Activated CD8-positive, alpha-beta T cell treated with anti-CD3 and anti-CD28 coated beads, Interleukin-2, amount 10 ng/mL, durations not matched to agents 7 days and 5 days (primary cell): ENCODE measurements at regions not wholly inside any gene's neighbourhood (a gene's known extent, or its start where the extent isn't known, plus 50 kb on each side); places are given as distances from the start of the nearest gene placed in this dataset.

Experiments
- ATAC-seq: fragments of 150-1000 bp; cut with Tn5 transposase; one replicate; pipeline ENCODE4 v1.10.0; 2021; ENCODE audit warnings: moderate library complexity
- CTCF ChIA-PET: fragments of 350-600 bp; sonication (Branson Sonifier 250); formaldehyde crosslinking; loops from one replicate; lab custom pipeline; 2021; ENCODE audit warnings: antibody characterized with exemption; lab: Charles Lee
- POLR2A ChIA-PET: fragments of 350-600 bp; sonication (Branson Sonifier 250); formaldehyde crosslinking; loops from one replicate; lab custom pipeline; 2021; ENCODE audit warnings: antibody characterized with exemption; lab: Charles Lee
- DNase-seq: peaks from one replicate; pipeline ENCODE4 v3.0.0-alpha.2; 2020
- H3K27ac Mint-ChIP-seq: one replicate; pipeline ENCODE4 v1.8.0; 2021; ENCODE audit warnings: mild to moderate bottlenecking, mixed read lengths
- H3K27me3 Mint-ChIP-seq: one replicate; pipeline ENCODE4 v1.8.0; 2021; ENCODE audit warnings: low read depth, mixed read lengths
- H3K36me3 Mint-ChIP-seq: one replicate; pipeline ENCODE4 v1.8.0; 2021; ENCODE audit warnings: low read depth, mixed read lengths
- H3K4me1 Mint-ChIP-seq: one replicate; pipeline ENCODE4 v1.8.0; 2021; ENCODE audit warnings: low read depth, mixed read lengths
- H3K4me3 Mint-ChIP-seq: one replicate; pipeline ENCODE4 v1.8.0; 2021; ENCODE audit warnings: mild to moderate bottlenecking, mixed read lengths
- H3K9me3 Mint-ChIP-seq: one replicate; pipeline ENCODE4 v1.8.0; 2022; ENCODE audit warnings: mixed read lengths; ENCODE audit not compliant: insufficient read depth

DNA sequence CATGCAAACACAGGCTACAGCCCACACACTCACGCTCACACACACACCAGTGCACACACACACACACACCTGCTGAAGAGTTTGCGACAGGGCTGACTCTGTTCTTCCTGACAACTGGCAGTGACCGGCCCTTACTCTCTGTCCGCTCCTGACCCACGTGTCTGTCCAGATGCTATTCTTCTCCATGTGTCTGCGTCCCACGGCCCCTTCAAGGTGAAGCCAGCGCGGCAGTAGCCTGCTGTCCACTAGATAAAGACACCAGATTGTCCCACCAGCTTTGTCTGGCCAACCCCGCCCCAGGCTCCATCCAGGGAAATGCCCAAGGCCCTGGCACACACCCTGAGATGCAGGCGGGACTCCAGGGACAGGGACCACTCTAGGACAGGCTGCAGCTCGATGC, 713.9 kb downstream of the BRD1 start:
- ChIA-PET POLR2A (no interaction called here), CTCF (no interaction called here)
- Mint-ChIP-seq H3K4me1 (no peaks in the 10 kb centered on the region), H3K9me3 (no peaks in the 10 kb centered on the region), H3K27me3 (no peaks in the 10 kb centered on the region), H3K27ac (no peak overlapping the region), H3K36me3 (no peaks in the 10 kb centered on the region), H3K4me3 (no peak overlapping the region)
- ATAC-seq (no peak), DNase-seq (no peak)

DNA sequence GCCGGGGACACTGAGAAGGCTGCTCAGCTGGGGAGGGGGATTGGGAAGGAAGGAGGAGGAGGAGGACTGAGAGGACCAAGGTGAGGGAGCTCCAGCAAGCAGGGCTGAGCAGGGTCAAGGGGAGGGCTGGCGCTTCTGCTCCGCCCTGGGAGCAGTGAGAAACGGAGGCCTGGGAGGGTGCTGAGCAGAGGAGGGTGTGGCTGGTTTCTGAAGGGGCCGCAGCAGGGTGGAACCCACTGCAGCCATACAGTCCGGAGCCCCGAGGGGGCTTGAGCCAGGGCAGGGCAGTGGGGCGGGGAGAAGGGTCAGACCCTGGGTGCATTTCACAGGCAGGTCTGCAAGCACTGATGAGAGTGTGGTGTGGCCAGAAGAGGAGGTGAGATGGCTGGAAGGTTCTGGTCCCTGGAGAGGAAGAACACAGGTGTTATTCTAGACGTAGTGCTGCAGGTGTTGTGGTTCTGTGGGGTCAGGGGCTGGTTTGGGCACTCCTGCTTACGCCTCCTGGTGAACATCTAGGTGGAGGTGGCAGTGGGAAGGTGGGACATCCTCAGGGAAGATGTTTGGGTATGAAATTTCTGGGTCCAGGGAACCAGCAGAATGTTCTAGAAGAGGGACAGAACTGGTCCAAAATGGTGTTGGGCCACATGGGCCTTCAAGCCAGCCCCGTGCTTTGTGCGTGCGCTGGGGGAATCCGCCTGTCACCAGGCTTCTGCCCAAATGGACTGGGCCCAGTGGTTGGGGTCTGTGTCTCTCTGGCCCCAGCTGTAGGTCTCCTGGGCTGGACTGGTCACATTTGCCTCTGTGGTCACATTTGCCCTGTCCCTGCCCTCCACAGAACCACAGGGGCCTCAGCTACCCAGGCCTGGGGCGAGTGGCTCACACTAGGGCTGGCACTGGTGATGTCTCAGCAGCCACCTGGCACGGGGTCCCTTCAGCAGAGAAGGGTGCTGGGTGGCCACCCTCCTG, 714.7 kb downstream of the BRD1 start:
- no peak overlapping the region for H3K4me3 Mint-ChIP-seq
- ChIA-PET CTCF (no interaction called here), POLR2A (no interaction called here)
- no peaks in the 10 kb centered on the region for H3K27me3 Mint-ChIP-seq
- DNase-seq (no peak), ATAC-seq (no peak)
- no peaks in the 10 kb centered on the region for H3K36me3 Mint-ChIP-seq
- H3K9me3 Mint-ChIP-seq, result no peaks in the 10 kb centered on the region
- no peak overlapping the region for H3K27ac Mint-ChIP-seq
- H3K4me1 Mint-ChIP-seq, result no peaks in the 10 kb centered on the region

DNA sequence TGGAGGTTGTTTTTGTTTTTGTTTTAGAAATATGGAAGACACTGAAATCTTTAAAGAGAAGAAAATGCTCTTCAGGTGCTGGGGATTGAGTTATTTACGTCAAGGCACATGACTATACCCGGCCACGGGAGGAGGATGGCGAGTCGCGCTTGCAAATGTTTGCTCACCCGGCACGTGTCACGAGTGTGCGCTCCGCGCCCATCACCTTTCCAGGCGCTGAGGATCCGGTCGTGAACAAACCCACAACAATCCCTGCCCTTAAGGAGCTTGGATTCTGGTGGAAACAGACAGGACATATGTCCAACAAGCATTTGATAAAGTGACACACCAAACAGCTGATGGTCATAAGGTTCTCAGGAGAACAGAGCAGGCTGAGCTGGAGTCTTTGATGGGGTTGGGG, 715.5 kb downstream of the BRD1 start:
- H3K27ac Mint-ChIP-seq, result no peak overlapping the region
- H3K4me1 Mint-ChIP-seq, result no peaks in the 10 kb centered on the region
- no peak overlapping the region for H3K4me3 Mint-ChIP-seq
- ATAC-seq (no peak), DNase-seq (no peak)
- H3K9me3 Mint-ChIP-seq, result no peaks in the 10 kb centered on the region
- no peaks in the 10 kb centered on the region for H3K36me3 Mint-ChIP-seq
- CTCF ChIA-PET, result no interaction called here
- no peaks in the 10 kb centered on the region for H3K27me3 Mint-ChIP-seq
- POLR2A ChIA-PET, result no interaction called here

DNA sequence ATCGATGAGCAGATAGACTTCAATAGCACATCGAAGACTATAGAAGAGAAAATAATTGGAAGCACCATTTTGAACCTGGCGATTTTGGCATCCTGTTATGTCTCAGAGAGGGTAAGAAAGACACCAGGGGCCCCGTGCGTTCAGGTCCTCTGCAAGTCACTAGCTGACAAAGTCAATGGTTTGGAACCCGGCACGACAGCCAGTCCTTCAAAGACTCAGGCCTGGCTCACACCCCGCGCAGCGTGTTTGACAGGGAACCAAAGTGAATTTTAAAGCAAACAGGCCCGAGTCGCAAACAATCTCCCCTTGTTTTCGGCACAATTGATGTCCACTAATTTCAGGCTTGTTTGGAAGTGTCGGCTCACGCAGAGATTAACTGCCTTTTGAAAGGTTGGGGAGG, 716.6 kb downstream of the BRD1 start:
- H3K27me3 Mint-ChIP-seq, result no peaks in the 10 kb centered on the region

DNA sequence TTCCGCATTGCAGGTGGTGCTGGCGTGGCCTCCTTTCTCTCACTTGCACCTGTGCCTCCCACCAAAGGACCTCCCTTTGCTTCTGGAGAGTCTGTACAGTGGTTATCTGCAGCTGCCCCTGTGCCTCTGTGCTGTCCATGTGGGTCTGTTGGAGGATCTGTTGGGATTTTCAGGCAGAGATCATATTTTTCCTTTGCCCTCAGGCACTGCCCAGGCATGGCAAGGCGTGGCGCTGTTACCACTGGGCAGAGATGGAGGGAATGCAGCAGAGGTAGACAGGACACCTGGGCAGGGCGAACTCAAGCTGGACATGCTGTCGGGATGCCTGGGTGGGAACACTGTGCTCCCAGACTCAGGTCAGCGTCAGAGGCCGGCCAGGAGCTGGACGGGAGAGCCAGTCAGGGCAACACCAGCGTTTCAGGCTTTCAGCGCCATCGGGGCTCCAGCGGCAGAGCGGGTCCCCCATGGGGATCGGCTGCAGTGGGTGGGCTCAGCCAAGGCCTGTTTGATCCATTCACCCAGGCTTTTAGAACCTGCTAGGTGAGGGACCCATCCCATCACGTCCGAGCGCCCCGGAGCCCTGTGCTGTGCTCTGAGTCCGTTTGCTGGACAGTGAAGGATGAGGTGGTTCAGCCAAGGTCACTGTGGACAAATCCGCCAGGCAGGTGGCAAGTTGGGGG, 718.9 kb downstream of the BRD1 start:
- Mint-ChIP-seq H3K4me3 (no peak overlapping the region), H3K36me3 (no peaks in the 10 kb centered on the region), H3K4me1 (no peaks in the 10 kb centered on the region), H3K27ac (no peak overlapping the region), H3K9me3 (no peaks in the 10 kb centered on the region), H3K27me3 (no peaks in the 10 kb centered on the region)
- ATAC-seq (no peak), DNase-seq (no peak)
- ChIA-PET POLR2A (no interaction called here), CTCF (no interaction called here)

More for the DNA sequence above, 716.6 kb downstream of the BRD1 start:
- POLR2A ChIA-PET, result no interaction called here
- Mint-ChIP-seq H3K9me3 (no peaks in the 10 kb centered on the region), H3K4me1 (no peaks in the 10 kb centered on the region), H3K4me3 (no peak overlapping the region), H3K36me3 (no peaks in the 10 kb centered on the region), H3K27ac (no peak overlapping the region)
- no peak for DNase-seq
- ATAC-seq, result no peak
- CTCF ChIA-PET, result no interaction called here

DNA sequence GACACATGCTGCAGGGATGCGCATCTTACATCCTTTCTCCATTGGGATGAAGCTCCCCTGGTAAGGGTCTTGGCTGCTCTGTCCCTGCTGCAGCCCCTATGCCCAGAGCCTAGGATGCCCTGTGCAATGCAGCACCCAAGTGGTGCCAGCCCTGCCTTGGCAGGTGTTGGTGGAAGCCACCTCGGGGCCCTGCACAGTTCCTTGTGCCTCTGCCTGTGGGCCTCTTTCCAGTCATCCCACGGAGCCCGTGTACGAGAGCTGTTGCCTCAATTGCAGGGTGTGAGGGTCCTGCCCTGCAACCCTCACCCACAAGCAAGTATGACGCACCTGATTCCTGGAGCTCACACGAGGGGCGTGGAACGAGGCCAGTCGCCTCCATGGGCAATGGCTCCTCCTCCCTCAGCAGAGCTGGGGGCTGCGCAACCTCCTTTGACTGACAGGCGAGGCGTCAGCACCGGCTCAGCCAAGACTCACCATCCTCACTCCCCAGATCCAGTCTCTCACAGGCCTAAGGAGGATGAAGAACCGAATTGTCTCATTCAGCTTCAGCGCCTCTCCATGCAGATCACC, 719.6 kb downstream of the BRD1 start:
- Mint-ChIP-seq H3K4me3 (no peak overlapping the region), H3K36me3 (no peaks in the 10 kb centered on the region), H3K4me1 (no peaks in the 10 kb centered on the region), H3K9me3 (no peaks in the 10 kb centered on the region), H3K27ac (no peak overlapping the region), H3K27me3 (no peaks in the 10 kb centered on the region)
- DNase-seq (no peak), ATAC-seq (no peak)
- ChIA-PET CTCF (no interaction called here), POLR2A (no interaction called here)

DNA sequence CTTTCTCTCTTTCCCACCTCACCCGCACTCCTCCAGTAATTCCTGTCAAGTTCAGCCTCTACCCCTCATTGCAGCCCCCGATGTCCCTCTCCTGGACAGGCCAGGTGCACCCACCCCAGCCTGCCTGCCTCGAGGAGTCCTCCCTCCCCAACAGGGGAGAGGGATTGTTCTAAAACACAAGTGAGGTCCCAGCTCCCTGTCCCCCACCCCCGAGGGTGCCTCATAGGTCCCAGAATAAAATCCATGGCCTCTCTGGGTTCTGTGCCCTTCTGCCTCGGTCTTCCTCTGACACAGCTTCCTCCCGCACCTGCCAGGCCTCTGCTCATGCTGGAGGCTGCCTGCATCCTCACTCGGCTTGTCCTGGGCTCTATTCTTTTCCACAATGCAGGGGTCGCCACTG, 720.1 kb downstream of the BRD1 start:
- no peak overlapping the region for H3K27ac Mint-ChIP-seq
- ChIA-PET CTCF (no interaction called here), POLR2A (no interaction called here)
- no peaks in the 10 kb centered on the region for H3K36me3 Mint-ChIP-seq
- no peaks in the 10 kb centered on the region for H3K27me3 Mint-ChIP-seq
- DNase-seq, result no peak
- no peaks in the 10 kb centered on the region for H3K9me3 Mint-ChIP-seq
- H3K4me3 Mint-ChIP-seq, result no peak overlapping the region
- no peaks in the 10 kb centered on the region for H3K4me1 Mint-ChIP-seq
- ATAC-seq, result no peak

DNA sequence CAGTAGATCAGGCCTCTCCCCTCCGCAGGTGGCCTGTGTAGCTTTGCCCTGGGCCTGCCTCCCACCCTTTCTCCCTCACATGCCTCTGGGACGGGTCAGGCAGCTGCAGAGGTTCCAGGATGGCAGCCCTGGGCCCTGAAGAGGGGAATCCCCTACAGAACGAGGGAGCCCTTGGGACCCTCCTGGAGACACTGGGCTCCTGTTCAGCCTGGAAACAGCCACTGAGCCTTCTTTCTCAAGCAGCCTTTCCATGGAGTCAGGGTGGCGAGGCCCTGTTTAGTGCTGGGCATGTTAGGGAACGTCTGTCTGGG, 720.9 kb downstream of the BRD1 start:
- CTCF ChIA-PET, result no interaction called here
- DNase-seq (no peak), ATAC-seq (no peak)
- Mint-ChIP-seq H3K36me3 (no peaks in the 10 kb centered on the region), H3K27ac (no peak overlapping the region), H3K27me3 (no peaks in the 10 kb centered on the region), H3K4me1 (no peaks in the 10 kb centered on the region), H3K4me3 (no peak overlapping the region), H3K9me3 (no peaks in the 10 kb centered on the region)
- POLR2A ChIA-PET, result no interaction called here

DNA sequence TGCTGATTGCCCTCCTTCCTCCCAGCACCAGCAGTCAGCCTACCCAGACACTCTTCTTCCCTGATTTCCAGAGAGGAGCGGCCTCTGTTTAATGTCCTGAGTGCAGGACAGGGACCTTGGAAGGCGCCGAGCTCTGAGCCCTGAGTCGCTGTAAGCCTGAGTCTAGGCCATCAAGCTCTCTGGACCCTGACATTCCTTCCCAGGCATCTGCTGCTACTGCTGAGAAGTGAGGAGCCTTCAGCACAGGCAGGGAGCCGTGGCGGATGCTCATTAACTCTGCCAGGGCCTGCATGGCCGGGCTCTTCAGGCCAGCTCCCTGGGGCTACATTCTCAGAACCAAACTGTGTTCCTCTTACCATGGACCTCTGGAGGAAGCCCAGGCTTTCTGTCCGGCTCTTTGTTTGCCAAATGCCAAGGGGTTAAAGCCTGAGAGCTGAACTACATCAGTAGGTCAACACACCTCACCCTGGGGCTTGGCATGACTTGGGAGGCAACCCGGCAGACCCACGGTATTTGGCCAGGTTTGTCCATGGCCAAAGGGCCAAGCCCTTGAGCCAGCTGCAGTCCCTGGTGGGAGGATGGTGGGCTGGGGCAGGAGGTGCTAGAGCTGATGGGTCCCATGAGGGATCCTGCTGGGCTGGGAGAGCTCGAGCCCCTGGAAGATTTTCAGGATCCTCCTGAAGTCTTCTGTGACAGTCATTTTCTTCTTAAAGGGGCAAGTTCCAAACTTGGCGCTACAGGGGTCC, 721.4 kb downstream of the BRD1 start:
- Mint-ChIP-seq H3K9me3 (no peaks in the 10 kb centered on the region), H3K4me1 (no peaks in the 10 kb centered on the region), H3K36me3 (no peaks in the 10 kb centered on the region), H3K27ac (no peak overlapping the region), H3K4me3 (no peak overlapping the region), H3K27me3 (no peaks in the 10 kb centered on the region)
- POLR2A ChIA-PET, result no interaction called here
- ATAC-seq (no peak), DNase-seq (no peak)
- CTCF ChIA-PET, result no interaction called here

DNA sequence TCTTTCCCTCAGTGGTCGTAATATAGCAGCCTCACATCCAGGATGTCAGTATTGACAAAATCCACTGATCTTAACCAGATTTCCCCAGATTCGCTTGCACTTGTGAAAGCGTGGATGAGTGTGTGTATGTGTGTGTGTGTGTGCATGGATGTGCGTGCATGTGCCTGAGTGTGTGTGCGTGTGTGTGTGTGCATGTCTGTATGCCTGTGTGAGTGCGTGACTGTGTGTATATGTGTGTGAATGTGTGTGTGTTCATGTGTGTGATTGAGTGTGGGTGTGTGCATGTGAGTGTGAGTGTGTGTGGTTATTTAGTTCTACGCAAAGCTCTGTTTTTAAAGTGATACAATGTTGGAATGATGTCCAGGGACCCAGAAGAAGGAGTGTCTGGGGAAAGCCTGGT, 723.2 kb downstream of the BRD1 start:
- Mint-ChIP-seq H3K4me1 (no peaks in the 10 kb centered on the region), H3K36me3 (no peaks in the 10 kb centered on the region), H3K4me3 (no peak overlapping the region), H3K9me3 (no peaks in the 10 kb centered on the region), H3K27me3 (no peaks in the 10 kb centered on the region), H3K27ac (no peak overlapping the region)
- ATAC-seq (no peak), DNase-seq (no peak)
- POLR2A ChIA-PET, result no interaction called here
- CTCF ChIA-PET, result no interaction called here

DNA sequence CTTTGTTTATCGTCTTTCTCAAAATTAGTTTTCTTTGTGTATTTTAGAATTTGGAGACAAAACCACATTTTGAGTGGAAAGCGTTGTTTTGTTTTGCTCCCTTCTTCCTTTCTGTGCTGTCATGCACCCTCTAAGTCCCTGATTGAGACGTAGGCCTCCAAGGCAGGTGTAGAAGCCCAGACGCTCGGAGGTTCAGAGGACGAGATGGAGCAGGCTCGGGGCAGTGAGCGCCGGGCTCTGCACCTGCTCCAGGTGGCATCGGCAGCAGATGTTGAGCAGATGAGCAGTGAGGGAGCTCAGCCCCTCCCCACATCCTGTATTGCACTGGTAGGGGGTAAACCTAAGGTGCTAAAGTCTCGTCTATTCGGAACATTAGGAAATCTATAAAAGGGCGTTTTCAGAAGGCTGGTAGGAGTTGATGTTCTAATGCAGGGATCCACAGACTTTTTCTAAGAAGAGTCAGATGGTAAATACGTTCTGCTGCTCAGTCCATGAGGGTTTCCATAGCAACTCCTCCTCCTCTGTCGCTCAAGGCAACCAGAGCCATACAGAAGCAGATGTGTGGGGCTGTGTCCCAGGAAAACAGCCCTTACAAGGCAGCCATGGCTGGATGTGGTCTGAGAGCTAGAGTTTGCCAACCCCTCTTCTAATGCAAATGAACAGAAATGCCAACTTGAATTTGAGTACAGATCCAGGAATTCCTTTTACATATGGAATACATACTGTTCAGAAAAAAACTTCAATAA, 724.2 kb downstream of the BRD1 start:
- Mint-ChIP-seq H3K36me3 (no peaks in the 10 kb centered on the region), H3K4me3 (no peak overlapping the region), H3K9me3 (no peaks in the 10 kb centered on the region), H3K4me1 (no peaks in the 10 kb centered on the region), H3K27me3 (no peaks in the 10 kb centered on the region), H3K27ac (no peak overlapping the region)
- ChIA-PET CTCF (no interaction called here), POLR2A (no interaction called here)
- ATAC-seq (no peak), DNase-seq (no peak)
